A673 (cell line): ENCODE measurements at regions not wholly inside any gene's neighbourhood (a gene's known extent, or its start where the extent isn't known, plus 50 kb on each side); places are given as distances from the start of the nearest gene placed in this dataset.

ENCODE experiments used
- CTCF ChIP-seq: fragments of 300-800, 200-600 bp; sonication (generic); conservative IDR thresholded peaks from 2 replicates; pipeline ENCODE4 v1.5.1; 2017; ENCODE audit warnings: low read depth, mild to moderate bottlenecking, antibody characterized with exemption, low read length, moderate library complexity, mixed read lengths
- EZH2 ChIP-seq: fragments of 200-600 bp; sonication (generic); IDR thresholded peaks from 2 replicates; pipeline ENCODE4 v1.6.1; 2017; ENCODE audit warnings: borderline replicate concordance, low read depth, mild to moderate bottlenecking, mixed read lengths, antibody characterized with exemption, low read length; ENCODE audit not compliant: poor library complexity, severe bottlenecking

GRCh38 chr1:78359666-78360065 lies 131.1 kb upstream of the PTGFR start:
- no peak for TF ChIP-seq CTCF
- no peak for TF ChIP-seq EZH2
